ENCODE measurements at regions not wholly inside any gene's neighbourhood (a gene's known extent, or its start where the extent isn't known, plus 50 kb on each side); places are given as distances from the start of the nearest gene placed in this dataset.
"Not testable (repeated sequence)": the region's sequence is repeated elsewhere in the genome, so short reads cannot be mapped to it uniquely, and the experiment has no call there.

- no peak for ATAC-seq
- H3K9me3 ChIP-seq (ENCODE audit: low read length): no peaks in the 10 kb centered on the region
- no peak overlapping the region for H3K27ac ChIP-seq (ENCODE audit: extremely low read length, insufficient read depth, low read length)
- no peak for FAIRE-seq
- peaks cover 0 to 13% of the 10 kb centered on the region in 2 experiments; a peak in 2 of 5 replicates for H3K27me3 ChIP-seq (ENCODE audit: control insufficient read depth in 1 of 2, insufficient read depth in 2 of 2, low read length in 2 of 2)
- in situ Hi-C loops (cut with HindIII; ENCODE audit: extremely low pct_ligation_motif_present, low pct_unique_long_range_greater_than_20kb): no loop called here
- intact Hi-C loops (cut with micrococcal nuclease; ENCODE audit: unreplicated experiment): no loop called here
- BruUV-seq (replicated peaks): no TSS peak
- no peaks in the 10 kb centered on the region for H4K20me1 ChIP-seq (ENCODE audit: insufficient read depth, low read length)
- ChIA-PET POLR2A (no interaction called here), CTCF (ENCODE audit: low intra/inter-chr PET ratio, low total read pairs) (no interaction called here)
- no peaks in the 10 kb centered on the region for H3K4me1 ChIP-seq (ENCODE audit: insufficient read depth, low read length)
- 48% methylated on average over 2 of the region's 2 CpGs for WGBS (ENCODE audit: low lambda C conversion rate)
- TF ChIP-seq ZMYM2 (CRISPR knock-in tag; IDR thresholded peaks at IDR 0.05) (no peak), ZNF3 (CRISPR knock-in tag; IDR thresholded peaks at IDR 0.05) (no peak), PAWR (CRISPR knock-in tag; IDR thresholded peaks at IDR 0.05; ENCODE audit: borderline replicate concordance) (no peak), ZNF546 (CRISPR knock-in tag; conservative IDR thresholded peaks at IDR 0.05) (no peak)
- TF ChIP-seq, protein P1, sequence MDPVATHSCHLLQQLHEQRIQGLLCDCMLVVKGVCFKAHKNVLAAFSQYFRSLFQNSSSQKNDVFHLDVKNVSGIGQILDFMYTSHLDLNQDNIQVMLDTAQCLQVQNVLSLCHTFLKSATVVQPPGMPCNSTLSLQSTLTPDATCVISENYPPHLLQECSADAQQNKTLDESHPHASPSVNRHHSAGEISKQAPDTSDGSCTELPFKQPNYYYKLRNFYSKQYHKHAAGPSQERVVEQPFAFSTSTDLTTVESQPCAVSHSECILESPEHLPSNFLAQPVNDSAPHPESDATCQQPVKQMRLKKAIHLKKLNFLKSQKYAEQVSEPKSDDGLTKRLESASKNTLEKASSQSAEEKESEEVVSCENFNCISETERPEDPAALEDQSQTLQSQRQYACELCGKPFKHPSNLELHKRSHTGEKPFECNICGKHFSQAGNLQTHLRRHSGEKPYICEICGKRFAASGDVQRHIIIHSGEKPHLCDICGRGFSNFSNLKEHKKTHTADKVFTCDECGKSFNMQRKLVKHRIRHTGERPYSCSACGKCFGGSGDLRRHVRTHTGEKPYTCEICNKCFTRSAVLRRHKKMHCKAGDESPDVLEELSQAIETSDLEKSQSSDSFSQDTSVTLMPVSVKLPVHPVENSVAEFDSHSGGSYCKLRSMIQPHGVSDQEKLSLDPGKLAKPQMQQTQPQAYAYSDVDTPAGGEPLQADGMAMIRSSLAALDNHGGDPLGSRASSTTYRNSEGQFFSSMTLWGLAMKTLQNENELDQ (CRISPR knock-in tag; IDR thresholded peaks at IDR 0.05; ENCODE audit: borderline replicate concordance): no peak
- H3K36me3 ChIP-seq (replicated peaks in 1 of 2; ENCODE audit: control insufficient read depth in 1 of 2, insufficient read depth in 2 of 2, low read length in 2 of 2): no peaks in the 10 kb centered on the region
- no peak overlapping the region for H2AFZ ChIP-seq (ENCODE audit: low read length)
- no peak for DNase-seq (ENCODE audit: low spot score)
- H3K4me2 ChIP-seq (ENCODE audit: low read depth, low read length): no peak overlapping the region
- H3K4me3 ChIP-seq (replicated peaks in 1 of 3; ENCODE audit: insufficient read depth in 1 of 3, low read depth in 2 of 3, low read length in 3 of 3): no peak overlapping the region
- no peak overlapping the region for H3K9ac ChIP-seq (ENCODE audit: insufficient read depth, low read depth, low read length)
- no peaks in the 10 kb centered on the region for H3K79me2 ChIP-seq (ENCODE audit: insufficient read depth, low read length)
Measured at GRCh38 chr14:106808907-106809306, 1282.5 kb downstream of the TMEM121 start.

DNA sequence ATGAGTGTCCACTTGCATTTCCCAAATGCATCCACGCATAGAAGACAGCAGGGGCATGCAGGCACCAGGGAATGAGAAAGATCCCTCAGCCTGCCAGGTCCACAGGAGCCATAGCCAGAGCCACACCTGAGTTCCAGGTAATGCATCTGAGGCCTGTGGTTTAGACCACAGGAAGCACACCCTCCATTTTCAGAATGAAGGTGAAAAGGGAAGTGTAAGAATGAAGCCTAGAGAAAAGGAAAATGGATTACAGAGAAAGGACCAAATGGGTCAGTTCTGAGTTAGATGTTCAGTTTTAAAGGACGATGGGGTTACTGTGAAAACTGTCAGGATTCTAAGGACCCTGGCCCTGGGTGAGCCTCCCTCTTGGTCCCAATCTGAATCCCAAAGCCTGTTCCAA, 1283.2 kb downstream of the TMEM121 start:
- H3K9ac ChIP-seq (ENCODE audit: insufficient read depth, low read depth, low read length): no peak overlapping the region
- H3K4me3 ChIP-seq (replicated peaks in 1 of 3; ENCODE audit: insufficient read depth in 1 of 3, low read depth in 2 of 3, low read length in 3 of 3): no peak overlapping the region
- DNase-seq (ENCODE audit: low spot score) (no peak), ATAC-seq (no peak), FAIRE-seq (no peak)
- H3K27ac ChIP-seq (ENCODE audit: extremely low read length, insufficient read depth, low read length): no peak overlapping the region
- WGBS (ENCODE audit: low lambda C conversion rate): 0% methylated on average over 2 of the region's 2 CpGs
- H3K36me3 ChIP-seq (replicated peaks in 1 of 2; ENCODE audit: control insufficient read depth in 1 of 2, insufficient read depth in 2 of 2, low read length in 2 of 2): no peaks in the 10 kb centered on the region
- TF ChIP-seq HHEX (CRISPR knock-in tag; IDR thresholded peaks at IDR 0.05): no peak
- no peak for TF ChIP-seq ZSCAN9 (CRISPR knock-in tag; IDR thresholded peaks at IDR 0.05; ENCODE audit: borderline replicate concordance)
- no peaks in the 10 kb centered on the region for H3K4me1 ChIP-seq (ENCODE audit: insufficient read depth, low read length)
- in situ Hi-C loops (cut with HindIII; ENCODE audit: extremely low pct_ligation_motif_present, low pct_unique_long_range_greater_than_20kb): no loop called here
- intact Hi-C loops (cut with micrococcal nuclease; ENCODE audit: unreplicated experiment): no loop called here
- no peaks in the 10 kb centered on the region for H3K79me2 ChIP-seq (ENCODE audit: insufficient read depth, low read length)
- H2AFZ ChIP-seq (ENCODE audit: low read length): no peak overlapping the region
- BruUV-seq (replicated peaks): no TSS peak
- ChIA-PET POLR2A (no interaction called here), CTCF (ENCODE audit: low intra/inter-chr PET ratio, low total read pairs) (no interaction called here)
- no peaks in the 10 kb centered on the region for H3K9me3 ChIP-seq (ENCODE audit: low read length)
- peaks cover 0 to 12% of the 10 kb centered on the region in 2 experiments; a peak in 2 of 5 replicates for H3K27me3 ChIP-seq (ENCODE audit: control insufficient read depth in 1 of 2, insufficient read depth in 2 of 2, low read length in 2 of 2)
- H3K4me2 ChIP-seq (ENCODE audit: low read depth, low read length): no peak overlapping the region
- no peaks in the 10 kb centered on the region for H4K20me1 ChIP-seq (ENCODE audit: insufficient read depth, low read length)

DNA sequence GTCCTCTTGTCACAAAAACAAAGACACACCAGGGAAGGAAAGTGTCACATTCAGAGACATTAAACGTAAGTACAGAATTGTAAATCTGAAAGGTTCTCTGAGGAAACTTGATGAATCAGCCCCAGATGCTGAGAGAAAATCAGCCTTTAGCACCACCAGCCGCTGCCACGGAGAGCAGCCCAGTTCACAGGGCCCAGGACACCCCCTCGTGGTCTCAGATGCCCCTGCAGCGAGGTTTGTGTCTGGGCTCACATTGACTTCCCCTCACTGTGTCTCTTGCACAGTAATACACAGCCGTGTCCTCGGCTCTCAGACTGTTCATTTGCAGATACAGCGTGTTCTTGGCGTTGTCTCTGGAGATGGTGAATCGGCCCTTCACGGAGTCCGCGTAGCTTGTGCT, 1283.8 kb downstream of the TMEM121 start:
- ATAC-seq: peak; percentile 94
- not testable (repeated sequence) for FAIRE-seq

More for the DNA sequence above, 1283.8 kb downstream of the TMEM121 start:
- H3K4me3 ChIP-seq (replicated peaks in 1 of 3; ENCODE audit: insufficient read depth in 1 of 3, low read depth in 2 of 3, low read length in 3 of 3); H4K20me1 ChIP-seq (ENCODE audit: insufficient read depth, low read length); intact Hi-C loops (cut with micrococcal nuclease; ENCODE audit: unreplicated experiment); H2AFZ ChIP-seq (ENCODE audit: low read length); H3K36me3 ChIP-seq (replicated peaks in 1 of 2; ENCODE audit: control insufficient read depth in 1 of 2, insufficient read depth in 2 of 2, low read length in 2 of 2); H3K9me3 ChIP-seq (ENCODE audit: low read length); POLR2A ChIA-PET; CTCF ChIA-PET (ENCODE audit: low intra/inter-chr PET ratio, low total read pairs); DNase-seq (ENCODE audit: low spot score); H3K79me2 ChIP-seq (ENCODE audit: insufficient read depth, low read length); H3K27ac ChIP-seq (ENCODE audit: extremely low read length, insufficient read depth, low read length); BruUV-seq (replicated peaks); H3K9ac ChIP-seq (ENCODE audit: insufficient read depth, low read depth, low read length); H3K4me2 ChIP-seq (ENCODE audit: low read depth, low read length); in situ Hi-C loops (cut with HindIII; ENCODE audit: extremely low pct_ligation_motif_present, low pct_unique_long_range_greater_than_20kb); H3K4me1 ChIP-seq (ENCODE audit: insufficient read depth, low read length): not testable (repeated sequence)
- peaks cover 0 to 13% of the 10 kb centered on the region in 2 experiments; a peak in 2 of 5 replicates for H3K27me3 ChIP-seq (ENCODE audit: control insufficient read depth in 1 of 2, insufficient read depth in 2 of 2, low read length in 2 of 2)
- 54% methylated on average over 10 of the region's 13 CpGs for WGBS (ENCODE audit: low lambda C conversion rate)

Data from HepG2 (cell line).